NCI-H82 treated with DMSO at 0.1 percent for 48 hours (cell line): ENCODE measurements at regions not wholly inside any gene's neighbourhood (a gene's known extent, or its start where the extent isn't known, plus 50 kb on each side); places are given as distances from the start of the nearest gene placed in this dataset.
"Not testable (repeated sequence)": the region's sequence is repeated elsewhere in the genome, so short reads cannot be mapped to it uniquely, and the experiment has no call there.

Source experiments
- DNase-seq: peaks from one replicate; lab custom pipeline; 2025; ENCODE audit not compliant: unreplicated experiment; lab: John Stamatoyannopoulos, UW

DNA sequence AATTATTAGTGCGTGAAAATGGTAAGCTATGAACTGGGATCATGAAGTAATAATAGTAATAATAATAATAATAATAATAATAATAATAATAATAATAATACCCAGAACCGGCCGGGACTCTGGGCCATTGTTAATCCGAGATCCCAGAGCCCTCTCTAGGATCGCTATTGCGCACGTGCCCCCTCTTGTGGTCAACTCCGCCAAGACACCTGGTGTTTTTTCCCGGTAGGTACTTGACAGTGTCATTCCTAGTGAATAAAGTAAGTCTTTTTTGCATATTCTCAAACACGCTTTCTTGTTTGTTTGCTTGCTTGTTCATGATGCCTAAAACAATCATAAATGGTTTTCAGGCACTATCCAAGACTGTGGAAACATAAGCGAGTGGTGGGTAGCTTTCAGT, 513.7 kb downstream of the RPIA start:
- not testable (repeated sequence) for DNase-seq

DNA sequence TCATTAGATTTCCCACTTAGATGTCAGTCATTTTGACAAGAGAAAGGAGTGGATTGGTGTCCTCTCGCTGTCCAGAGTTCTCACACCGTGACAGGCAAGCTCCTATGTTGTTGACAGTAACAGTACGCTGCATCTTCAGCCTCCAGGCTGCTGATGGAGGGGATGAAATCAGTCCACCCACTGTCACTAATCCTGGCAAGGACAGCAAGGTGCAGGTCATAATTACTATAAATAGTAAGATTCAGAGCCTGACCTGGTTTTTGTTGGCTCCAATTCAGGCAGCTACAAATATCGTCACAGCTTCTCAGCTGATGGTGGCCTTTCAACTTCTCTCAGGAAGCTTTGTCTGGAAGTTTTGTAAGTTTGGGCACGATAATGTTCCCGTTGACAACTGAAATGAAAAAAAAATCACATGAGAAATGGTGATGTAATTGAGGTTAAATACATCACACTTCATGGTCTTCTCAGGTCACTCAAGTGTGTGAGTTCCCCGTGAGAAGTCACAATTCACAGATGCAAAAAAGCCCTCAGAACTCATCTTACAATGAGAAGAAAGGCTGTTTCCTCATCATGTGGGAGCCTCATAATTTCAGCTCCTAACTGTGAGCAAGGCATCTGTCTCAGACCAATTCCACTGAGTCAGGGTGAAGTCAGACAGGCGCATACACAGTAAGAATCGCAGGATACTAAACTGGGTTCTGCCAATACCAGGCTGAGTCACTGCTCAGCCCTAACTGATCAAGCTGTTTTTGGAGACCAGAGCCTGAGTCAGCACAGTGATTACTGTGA, 516.9 kb downstream of the RPIA start:
- not testable (repeated sequence) for DNase-seq

DNA sequence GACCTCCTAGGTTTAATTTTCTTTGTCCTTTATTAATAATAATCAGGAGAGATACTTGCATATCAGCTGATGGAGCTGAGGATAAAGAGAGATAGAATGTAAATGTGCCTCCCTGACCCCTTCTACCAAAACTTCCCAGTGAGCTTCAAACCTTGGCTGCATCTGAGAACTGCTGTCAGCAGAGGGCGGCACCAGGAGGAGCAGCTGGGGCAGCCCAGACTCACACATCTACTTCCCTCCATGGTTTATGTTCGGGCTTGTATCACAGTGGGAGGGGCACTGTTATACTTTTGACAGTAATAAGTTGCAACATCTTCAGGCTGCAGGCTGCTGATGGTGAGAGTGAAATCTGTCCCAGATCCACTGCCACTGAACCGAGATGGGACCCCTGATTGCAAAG, 521.7 kb downstream of the RPIA start:
- not testable (repeated sequence) for DNase-seq

DNA sequence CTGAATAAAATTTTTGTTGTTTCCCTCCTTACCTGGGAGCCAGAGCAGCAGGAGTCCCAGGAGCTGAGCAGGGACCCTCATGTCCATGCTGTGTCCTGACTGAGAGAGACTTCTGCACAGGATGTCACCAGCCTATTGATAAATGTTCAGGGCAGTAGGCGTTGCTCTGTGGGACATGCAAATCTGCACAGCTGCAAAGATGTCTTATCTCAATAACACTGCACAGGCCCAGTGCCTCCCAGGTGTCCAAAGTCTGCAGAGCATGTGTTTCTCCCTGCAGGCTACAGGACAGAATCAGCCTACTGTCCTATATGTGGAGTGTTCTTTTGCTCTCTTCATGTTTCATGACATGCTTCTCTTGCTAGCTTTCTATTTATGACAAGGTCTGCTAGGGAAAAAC, 522.3 kb downstream of the RPIA start:
- DNase-seq = not testable (repeated sequence)

DNA sequence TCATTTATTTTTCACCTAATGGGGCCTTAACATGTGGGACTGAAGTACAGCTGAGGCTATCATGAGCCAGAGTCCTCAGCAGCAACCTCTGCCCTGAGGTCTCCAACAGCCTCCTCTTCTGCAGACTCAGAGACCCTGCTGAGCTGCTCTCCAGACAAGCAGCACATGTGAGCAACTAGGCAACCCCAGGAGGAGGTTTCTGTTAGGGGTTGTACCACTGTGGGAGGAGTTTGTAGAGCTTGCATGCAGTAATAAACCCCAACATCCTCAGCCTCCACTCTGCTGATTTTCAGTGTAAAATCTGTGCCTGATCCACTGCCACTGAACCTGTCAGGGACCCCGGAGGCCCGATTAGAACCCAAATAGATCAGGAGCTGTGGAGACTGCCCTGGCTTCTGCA, 530.0 kb downstream of the RPIA start:
- not testable (repeated sequence) for DNase-seq

DNA sequence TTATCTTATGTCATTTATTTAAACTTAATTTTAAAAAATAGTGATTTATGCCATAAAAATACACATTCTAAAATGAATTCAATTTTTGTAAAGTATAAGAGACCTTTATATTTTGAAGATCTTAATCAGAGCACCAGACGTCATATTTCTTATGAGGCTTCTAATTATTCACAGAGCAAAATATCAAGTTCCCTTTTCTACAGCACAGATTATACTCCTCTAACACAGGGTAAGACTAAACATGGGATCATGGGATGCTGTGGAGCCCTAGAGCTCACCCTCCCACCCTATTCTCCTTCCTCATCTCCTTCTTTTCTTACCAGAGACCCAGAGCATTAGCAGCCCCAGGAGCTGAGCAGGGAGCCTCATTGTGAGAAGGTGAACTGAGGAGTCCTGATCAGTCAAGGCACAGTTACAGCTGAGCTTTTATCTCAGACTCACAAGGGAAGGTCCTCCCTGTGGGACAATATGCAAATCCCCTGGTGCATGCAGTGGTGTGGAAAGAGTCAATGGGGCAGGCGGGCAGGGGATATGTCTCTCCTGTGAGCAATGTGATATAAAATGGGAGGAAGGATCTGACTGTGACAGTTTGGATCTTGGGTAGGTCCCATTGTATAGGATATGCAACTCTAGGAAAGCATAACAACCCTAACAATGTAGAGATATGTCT, 530.7 kb downstream of the RPIA start:
- not testable (repeated sequence) for DNase-seq

DNA sequence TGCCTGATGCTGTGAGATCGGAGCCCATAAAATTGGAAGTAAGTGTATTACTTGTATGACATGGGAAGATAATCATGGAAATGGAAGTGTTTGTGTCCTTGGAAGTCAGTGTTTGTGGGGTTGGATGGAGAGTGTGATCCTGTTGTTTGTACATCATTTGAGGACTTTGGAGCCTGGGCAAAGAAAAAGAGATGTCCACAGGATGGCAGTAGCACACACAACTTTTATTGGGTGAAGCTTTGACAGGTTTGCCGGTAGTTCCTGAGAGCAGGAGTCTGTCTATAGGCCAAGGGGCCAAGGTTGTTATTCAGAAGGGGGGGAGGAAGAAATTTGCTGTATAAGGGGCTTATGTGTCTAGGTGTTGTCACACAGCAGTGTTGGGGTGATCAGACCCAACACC, 533.3 kb downstream of the RPIA start:
- not testable (repeated sequence) for DNase-seq

DNA sequence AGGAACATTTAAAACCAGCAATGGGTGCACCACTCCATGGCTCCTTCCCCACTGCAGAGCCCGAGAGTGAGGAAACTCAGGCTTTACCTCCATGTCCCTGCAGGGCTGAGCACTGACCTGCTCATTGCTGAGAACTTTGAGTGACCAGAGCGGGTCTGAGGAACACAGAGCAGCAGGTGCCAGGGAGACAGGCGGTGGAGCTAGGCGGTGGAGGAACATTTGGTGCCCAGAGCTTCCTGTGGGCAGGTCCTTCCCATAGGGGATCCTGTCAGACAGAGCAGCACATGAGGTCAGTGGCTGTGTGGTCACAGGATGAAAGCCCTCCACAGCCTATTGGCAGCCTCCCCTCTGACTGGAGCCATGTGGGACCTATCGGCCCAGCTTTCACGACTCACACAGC, 538.5 kb downstream of the RPIA start:
- not testable (repeated sequence) for DNase-seq

DNA sequence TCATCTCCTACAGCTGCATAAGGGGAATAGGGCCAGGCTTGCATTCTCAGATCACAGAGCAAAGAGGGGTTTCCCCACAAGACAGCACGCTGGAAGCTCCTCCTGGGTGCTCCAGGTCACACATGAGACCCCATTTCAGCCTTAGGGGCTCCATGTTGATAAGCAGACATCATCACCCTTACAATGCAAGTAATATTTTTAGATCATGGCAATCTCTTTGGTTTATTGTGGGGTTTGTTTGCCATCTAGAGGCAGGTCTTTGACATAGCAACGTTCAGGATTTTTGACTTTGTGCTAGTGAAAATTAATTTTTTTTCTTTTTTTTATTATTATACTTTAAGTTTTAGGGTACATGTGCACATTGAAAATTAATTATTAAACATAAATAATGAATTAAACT, 539.8 kb downstream of the RPIA start:
- not testable (repeated sequence) for DNase-seq

DNA sequence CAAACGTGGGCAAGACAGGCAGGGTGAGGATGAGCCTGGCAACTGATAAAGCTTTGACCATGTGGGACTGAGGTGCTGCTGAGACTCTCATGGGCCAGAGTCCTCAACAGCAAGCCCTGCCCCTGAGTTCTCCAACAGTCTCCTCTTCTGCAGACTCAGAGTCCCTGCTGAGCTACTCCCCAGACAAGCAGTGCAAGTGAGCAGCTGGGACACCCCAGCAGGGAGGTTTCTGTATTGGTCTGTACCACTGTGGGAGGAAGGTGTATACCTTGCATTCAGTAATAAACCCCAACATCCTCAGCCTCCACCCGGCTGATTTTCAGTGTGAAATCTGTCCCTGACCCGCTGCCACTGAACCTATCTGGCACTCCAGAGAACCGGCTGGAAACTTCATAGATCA, 542.5 kb downstream of the RPIA start:
- not testable (repeated sequence) for DNase-seq

DNA sequence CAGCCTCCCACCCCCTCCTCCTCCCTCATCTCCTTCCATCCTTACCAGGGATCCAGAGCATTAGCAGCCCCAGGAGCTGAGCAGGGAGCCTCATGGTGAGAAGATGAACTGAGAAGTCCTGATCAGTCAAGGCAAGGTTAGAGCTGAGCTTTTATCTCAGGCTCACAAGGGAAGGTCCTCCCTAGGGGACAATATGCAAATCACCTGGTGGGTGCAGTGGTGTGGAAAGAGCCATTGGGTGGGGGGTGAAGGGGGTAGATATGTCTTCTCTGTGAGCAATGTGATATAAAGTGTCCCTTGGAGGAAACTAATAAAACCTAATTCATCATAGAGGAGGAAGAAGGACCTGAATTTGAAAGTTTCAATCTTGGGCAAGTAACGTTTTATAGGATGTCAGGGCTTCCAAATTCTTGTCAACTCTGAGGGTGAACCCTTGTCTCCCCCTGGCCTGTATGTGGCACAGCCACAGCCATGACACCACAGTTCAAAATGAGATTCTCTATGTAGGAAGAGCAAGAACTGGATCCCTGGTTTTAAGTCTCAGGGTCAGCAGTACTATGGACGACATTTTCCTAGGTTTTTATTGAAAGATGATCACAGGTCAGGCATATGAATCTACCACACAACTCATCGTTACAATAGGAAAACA, 543.5 kb downstream of the RPIA start:
- not testable (repeated sequence) for DNase-seq

DNA sequence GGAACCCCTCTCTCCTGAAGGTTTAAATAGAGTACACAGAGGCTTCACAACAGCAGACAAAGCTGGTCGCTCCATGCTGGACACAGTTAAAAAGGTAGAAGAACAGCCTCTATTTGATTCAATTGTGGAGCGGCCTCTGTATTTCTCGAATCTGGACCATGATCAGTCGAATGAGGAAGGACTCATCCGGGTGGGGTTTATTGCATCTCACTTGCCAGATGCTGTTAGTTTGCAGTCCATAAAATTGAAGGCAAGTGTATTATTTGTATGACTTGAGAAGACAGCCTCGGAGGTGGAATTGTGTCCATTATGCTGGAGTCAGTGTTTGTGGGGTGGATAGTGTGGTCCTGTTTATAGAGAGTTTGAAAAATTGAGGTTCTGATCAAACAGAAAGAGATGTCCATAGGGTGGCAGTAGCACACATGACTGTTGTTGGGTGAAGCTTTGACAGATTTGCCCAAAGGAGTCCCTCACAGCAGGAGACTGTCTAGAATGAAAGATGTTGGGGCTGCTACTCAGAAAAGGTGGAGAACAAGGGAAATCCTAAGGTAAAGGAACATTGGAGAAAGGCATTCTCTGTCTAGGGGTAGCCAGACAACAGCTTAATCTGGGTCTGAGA, 545.5 kb downstream of the RPIA start:
- DNase-seq = not testable (repeated sequence)

DNA sequence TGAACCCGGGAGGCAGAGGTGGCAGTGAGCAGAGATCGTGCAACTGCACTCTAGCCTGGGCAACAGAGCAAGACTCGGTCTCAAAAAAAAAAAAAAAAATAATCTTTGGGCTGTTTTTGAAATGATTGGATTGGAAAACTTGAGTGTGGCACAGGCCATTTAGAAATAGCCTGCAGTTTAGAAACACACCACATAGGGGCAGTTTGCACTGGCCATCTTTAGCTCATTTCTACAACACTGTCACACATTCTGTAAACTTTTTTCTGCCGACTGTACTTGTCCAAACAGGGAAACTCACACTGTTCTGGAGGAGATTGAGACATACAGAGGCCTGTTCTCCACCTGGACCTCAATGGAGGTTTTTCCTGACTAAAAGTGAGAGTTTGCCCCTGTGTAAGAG, 546.3 kb downstream of the RPIA start:
- DNase-seq = not testable (repeated sequence)

DNA sequence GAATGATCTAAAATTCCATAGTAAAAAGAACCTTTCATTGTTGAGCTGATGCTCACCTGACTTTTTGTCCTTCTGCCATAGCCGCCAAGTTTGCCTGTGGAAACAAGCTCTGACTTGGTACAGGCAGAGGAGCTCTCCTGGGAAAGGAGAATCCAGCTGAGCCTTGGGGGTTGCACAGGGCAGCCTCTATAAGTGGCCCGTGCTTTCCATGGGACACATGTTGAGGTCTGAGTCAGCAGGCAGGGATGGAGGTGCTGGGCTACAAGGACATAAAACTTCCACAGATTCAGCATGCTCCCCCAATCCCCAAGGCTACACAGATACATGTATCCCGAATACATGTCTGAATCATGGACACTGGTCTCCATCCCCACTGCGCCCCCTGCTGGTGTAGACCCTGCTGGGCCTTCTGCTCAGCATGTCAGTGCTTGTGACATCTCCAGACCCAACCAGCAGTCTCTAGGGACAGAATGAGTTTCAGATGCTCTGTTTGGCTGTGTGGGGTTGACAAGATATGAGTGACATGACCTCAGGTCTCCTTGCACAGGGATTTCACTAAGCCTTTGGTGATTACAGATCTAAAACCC, 551.7 kb downstream of the RPIA start:
- DNase-seq = not testable (repeated sequence)

DNA sequence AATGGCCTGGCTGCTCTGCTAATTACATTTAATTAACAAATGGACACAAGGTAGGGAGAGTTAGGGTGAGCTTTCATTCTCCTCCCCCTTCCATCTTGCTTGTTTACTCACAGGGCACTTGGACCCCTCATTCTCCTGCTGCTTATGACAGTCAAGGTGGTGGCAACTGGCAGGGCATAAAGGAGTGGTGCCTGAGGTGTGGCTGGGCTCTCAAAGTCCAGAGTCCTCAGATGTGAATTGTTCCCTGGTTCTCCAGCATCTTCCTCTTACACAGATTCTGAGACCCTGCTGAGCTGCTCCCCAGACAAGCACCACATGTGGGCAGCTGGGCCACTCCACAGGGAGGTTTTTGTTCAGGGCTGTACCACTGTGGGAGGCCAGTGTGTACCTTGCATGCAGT, 552.9 kb downstream of the RPIA start:
- not testable (repeated sequence) for DNase-seq

DNA sequence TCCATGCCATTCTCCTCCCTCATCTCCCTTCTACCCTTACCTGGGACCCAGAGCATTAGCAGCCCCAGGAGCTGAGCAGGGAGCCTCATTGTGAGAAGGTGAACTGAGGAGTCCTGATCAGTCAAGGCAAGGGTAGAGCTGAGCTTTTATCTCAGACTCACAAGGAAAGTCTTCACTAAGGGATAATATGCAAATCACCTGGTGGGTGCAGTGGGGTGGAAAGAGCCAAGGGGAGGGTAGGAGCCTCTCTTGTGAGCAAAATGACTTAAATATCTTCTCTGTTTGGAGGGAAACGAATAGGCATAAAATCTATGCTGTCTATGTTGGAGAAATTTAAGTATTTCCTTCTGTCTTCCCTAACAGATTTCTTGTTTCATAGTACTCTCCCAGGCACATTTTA, 554.0 kb downstream of the RPIA start:
- not testable (repeated sequence) for DNase-seq

DNA sequence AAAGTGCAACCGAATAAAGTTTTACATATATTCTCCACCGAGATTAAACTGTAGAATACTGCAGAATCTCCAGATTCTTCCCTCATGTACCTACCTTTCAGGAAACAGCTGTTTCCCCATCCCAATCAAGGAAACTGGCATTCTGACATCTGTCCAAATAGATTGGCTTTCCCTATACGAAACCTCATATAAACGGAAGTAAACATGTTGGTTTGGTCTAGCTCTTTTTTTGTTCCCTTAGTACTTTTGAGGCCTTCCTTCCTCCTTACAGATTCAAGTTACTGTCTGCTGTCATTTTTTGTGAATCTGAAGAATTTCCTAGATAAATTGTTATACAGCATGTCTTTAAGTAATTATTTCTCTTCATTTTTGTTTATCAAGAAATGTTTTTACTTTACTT, 554.6 kb downstream of the RPIA start:
- DNase-seq = not testable (repeated sequence)

DNA sequence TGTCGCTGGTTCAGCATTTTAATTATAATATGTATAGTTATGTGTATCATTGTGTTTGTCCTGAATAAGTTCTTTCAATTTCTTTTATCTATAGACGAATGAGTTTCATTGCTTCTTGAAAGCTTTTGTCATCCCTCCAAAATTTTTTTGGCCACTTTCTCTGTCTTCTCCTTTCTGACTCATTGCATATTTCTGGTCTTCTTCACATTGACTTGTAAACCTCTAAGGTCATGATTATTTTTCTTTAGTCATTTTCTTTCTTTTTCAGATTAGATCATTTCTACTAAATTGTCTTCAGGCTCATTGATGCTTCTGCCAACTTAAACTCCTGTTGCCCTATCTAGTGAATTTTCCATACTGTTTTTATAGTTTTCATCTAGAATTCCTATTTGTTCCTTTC, 555.1 kb downstream of the RPIA start:
- DNase-seq = not testable (repeated sequence)

DNA sequence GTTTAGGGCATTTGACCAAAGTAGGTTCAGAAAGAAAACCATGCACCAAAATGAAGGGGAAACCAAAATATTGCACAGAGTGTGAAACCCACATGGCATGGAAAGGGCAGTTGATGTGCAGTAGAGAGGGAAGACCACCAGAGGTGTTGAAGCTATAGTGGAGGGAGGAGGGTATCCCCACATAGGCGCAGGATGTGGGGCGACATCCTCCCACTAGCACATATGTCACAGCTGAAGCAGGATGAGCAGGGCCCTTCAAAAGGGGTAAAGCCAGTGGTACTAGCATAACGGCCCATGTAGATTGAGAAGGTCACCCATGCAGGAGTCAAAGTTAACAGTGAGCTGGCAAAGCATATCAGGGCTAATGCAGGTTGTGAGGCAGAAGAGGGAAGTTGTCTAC, 563.5 kb downstream of the RPIA start:
- not testable (repeated sequence) for DNase-seq

DNA sequence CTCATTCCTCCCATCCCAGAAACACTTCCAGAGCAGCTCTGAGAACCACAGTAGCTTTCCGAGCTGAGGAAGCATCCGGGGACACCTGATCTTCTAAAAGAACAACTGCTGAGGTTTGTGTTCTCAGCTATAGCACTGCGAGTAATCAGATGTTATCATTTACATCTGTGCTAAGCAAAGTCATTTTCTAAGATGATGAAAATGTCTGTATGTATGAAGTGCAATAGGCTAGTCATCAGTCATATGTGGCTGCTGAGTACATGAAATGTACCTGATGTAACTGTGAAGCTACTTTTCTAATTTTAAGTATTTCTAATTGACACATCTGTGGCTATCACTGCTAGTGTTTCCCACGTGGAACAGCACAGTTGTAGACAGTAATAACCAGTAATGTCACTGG, 582.0 kb downstream of the RPIA start:
- DNase-seq = not testable (repeated sequence)

DNA sequence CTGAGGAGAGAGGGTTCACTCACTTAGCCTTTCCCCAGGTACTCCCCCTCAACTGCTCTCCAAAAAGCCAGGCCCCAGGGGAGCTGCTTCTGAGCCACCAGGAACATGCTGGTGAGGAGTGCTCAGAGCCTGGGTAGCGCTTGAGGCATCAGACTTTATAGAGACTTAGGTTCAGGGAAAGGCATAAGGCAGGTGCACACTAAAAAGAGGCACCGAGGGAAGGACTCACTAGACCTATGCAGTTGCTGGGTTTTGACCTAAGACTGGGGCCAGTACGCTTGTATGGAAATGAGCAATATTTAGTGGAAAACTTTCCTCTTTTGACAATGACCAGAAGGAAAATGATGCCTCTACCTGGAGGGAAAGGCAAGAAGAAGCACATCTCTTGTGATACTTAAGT, 589.1 kb downstream of the RPIA start:
- not testable (repeated sequence) for DNase-seq
